KMS-11 (cell line): ENCODE measurements at regions not wholly inside any gene's neighbourhood (a gene's known extent, or its start where the extent isn't known, plus 50 kb on each side); places are given as distances from the start of the nearest gene placed in this dataset.

Source experiments
- H2AFZ ChIP-seq: fragments of 200-600 bp; sonication (generic); 2 replicates; pipeline ENCODE4 v1.6.1; 2016; ENCODE audit warnings: antibody characterized with exemption, mixed run types, low read depth
- H3K27ac ChIP-seq: fragments of 200-600 bp; sonication (generic); 2 replicates; pipeline ENCODE4 v1.6.1; 2016; ENCODE audit warnings: mild to moderate bottlenecking, mixed run types
- H3K27me3 ChIP-seq: fragments of 200-600 bp; sonication (generic); 2 replicates; pipeline ENCODE4 v1.6.1; 2017; ENCODE audit warnings: mild to moderate bottlenecking, low read depth, mixed run types, moderate library complexity; ENCODE audit not compliant: insufficient read depth
- H3K36me3 ChIP-seq: fragments of 200-600 bp; sonication (generic); 2 replicates; pipeline ENCODE4 v1.6.1; 2017; ENCODE audit warnings: mild to moderate bottlenecking, mixed run types; ENCODE audit not compliant: insufficient read depth
- H3K4me1 ChIP-seq: fragments of 200-600 bp; sonication (generic); 2 replicates; pipeline ENCODE4 v1.6.1; 2016; ENCODE audit warnings: mild to moderate bottlenecking, low read depth, mixed run types; ENCODE audit not compliant: poor library complexity, severe bottlenecking
- H3K4me2 ChIP-seq: fragments of 200-600 bp; sonication (generic); 2 replicates; pipeline ENCODE4 v1.7.0; 2016; ENCODE audit warnings: mild to moderate bottlenecking, mixed run types
- H3K4me3 ChIP-seq: fragments of 200-600 bp; sonication (generic); IDR thresholded peaks from 2 replicates; pipeline ENCODE4 v1.6.1; 2017; ENCODE audit warnings: low read depth, low read length, mixed read lengths; ENCODE audit not compliant: insufficient read depth
- H3K79me2 ChIP-seq: fragments of 200-600 bp; sonication (generic); 2 replicates; pipeline ENCODE4 v1.6.1; 2016; ENCODE audit warnings: low read depth, mixed run types; ENCODE audit not compliant: insufficient read depth
- H3K9ac ChIP-seq: fragments of 200-600 bp; sonication (generic); 2 replicates; pipeline ENCODE4 v1.6.1; 2016; ENCODE audit warnings: mild to moderate bottlenecking, mixed run types
- H4K20me1 ChIP-seq: fragments of 200-600 bp; sonication (generic); 2 replicates; pipeline ENCODE4 v1.6.1; 2016; ENCODE audit warnings: mild to moderate bottlenecking, mixed run types; ENCODE audit not compliant: insufficient read depth
- TF ChIP-seq, protein P1 (sequence below): fragments of 200-600 bp; sonication (generic); conservative IDR thresholded peaks from 2 replicates; pipeline ENCODE4 v1.6.1; 2017; ENCODE audit warnings: low read depth, mild to moderate bottlenecking, antibody characterized with exemption, low read length, moderate library complexity, mixed read lengths

GRCh38 chr13:97564956-97565355, 131.0 kb downstream of the RAP2A start:
- no peaks in the 10 kb centered on the region for H4K20me1 ChIP-seq
- H3K4me3 ChIP-seq, result no peak overlapping the region
- no peaks in the 10 kb centered on the region for H3K27me3 ChIP-seq
- H3K4me2 ChIP-seq, result no peak overlapping the region
- TF ChIP-seq, protein P1, sequence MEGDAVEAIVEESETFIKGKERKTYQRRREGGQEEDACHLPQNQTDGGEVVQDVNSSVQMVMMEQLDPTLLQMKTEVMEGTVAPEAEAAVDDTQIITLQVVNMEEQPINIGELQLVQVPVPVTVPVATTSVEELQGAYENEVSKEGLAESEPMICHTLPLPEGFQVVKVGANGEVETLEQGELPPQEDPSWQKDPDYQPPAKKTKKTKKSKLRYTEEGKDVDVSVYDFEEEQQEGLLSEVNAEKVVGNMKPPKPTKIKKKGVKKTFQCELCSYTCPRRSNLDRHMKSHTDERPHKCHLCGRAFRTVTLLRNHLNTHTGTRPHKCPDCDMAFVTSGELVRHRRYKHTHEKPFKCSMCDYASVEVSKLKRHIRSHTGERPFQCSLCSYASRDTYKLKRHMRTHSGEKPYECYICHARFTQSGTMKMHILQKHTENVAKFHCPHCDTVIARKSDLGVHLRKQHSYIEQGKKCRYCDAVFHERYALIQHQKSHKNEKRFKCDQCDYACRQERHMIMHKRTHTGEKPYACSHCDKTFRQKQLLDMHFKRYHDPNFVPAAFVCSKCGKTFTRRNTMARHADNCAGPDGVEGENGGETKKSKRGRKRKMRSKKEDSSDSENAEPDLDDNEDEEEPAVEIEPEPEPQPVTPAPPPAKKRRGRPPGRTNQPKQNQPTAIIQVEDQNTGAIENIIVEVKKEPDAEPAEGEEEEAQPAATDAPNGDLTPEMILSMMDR, result no peak
- no peaks in the 10 kb centered on the region for H3K4me1 ChIP-seq
- H3K36me3 ChIP-seq, result no peaks in the 10 kb centered on the region
- H2AFZ ChIP-seq, result no peak overlapping the region
- no peaks in the 10 kb centered on the region for H3K79me2 ChIP-seq
- no peak overlapping the region for H3K9ac ChIP-seq
- H3K27ac ChIP-seq, result no peak overlapping the region

DNA sequence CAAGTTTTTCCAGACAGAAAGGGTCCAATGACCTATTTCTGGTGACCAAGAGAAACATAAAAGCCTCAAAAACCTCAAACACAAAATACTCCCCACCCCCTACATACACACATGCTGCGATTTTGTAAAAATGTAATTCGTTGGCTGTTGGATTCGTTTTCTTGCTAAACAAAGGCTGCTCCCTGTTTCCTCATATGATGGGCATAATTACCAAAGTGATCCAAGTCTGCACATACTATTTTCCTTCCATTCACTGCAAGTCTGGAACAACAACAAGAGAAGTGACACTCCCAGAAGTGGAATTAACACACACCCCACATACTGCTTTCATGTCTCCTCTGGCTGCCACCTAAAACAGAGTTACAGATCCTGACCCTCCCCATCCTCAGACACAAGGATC, 131.9 kb downstream of the RAP2A start:
- no peak overlapping the region for H3K27ac ChIP-seq
- no peak overlapping the region for H3K4me2 ChIP-seq
- no peak overlapping the region for H3K4me3 ChIP-seq
- no peaks in the 10 kb centered on the region for H3K27me3 ChIP-seq
- no peaks in the 10 kb centered on the region for H3K4me1 ChIP-seq
- H3K79me2 ChIP-seq, result no peaks in the 10 kb centered on the region
- TF ChIP-seq, protein P1, result no peak
- H2AFZ ChIP-seq, result no peak overlapping the region
- no peak overlapping the region for H3K9ac ChIP-seq
- no peaks in the 10 kb centered on the region for H3K36me3 ChIP-seq
- no peaks in the 10 kb centered on the region for H4K20me1 ChIP-seq

- TF ChIP-seq, protein P1, result no peak
- no peaks in the 10 kb centered on the region for H3K79me2 ChIP-seq
- H3K4me3 ChIP-seq, result no peak overlapping the region
Measured at GRCh38 chr13:97566907-97567306, 132.9 kb downstream of the RAP2A start.

GRCh38 chr13:97567510-97568243, 133.7 kb downstream of the RAP2A start:
- Histone ChIP-seq H2AFZ (no peak overlapping the region), H3K79me2 (no peaks in the 10 kb centered on the region), H3K9ac (no peak overlapping the region), H3K27ac (no peak overlapping the region), H3K4me3 (no peak overlapping the region), H3K4me2 (no peak overlapping the region), H3K4me1 (no peaks in the 10 kb centered on the region), H4K20me1 (no peaks in the 10 kb centered on the region), H3K36me3 (no peaks in the 10 kb centered on the region), H3K27me3 (no peaks in the 10 kb centered on the region)
- TF ChIP-seq, protein P1, result no peak

More at GRCh38 chr13:97566907-97567306, 132.9 kb downstream of the RAP2A start:
- no peaks in the 10 kb centered on the region for H3K27me3 ChIP-seq
- no peak overlapping the region for H3K4me2 ChIP-seq
- H2AFZ ChIP-seq, result no peak overlapping the region
- no peaks in the 10 kb centered on the region for H3K36me3 ChIP-seq
- H3K9ac ChIP-seq, result no peak overlapping the region
- no peak overlapping the region for H3K27ac ChIP-seq
- H4K20me1 ChIP-seq, result no peaks in the 10 kb centered on the region
- no peaks in the 10 kb centered on the region for H3K4me1 ChIP-seq
